HG03354 (cell line): ENCODE measurements at regions not wholly inside any gene's neighbourhood (a gene's known extent, or its start where the extent isn't known, plus 50 kb on each side); places are given as distances from the start of the nearest gene placed in this dataset.

Experiments used
- ATAC-seq: cut with Tn5 transposase; IDR thresholded peaks from one replicate; pipeline ENCODE4 v1.9.1; 2021; ENCODE audit warnings: mild to moderate bottlenecking; ENCODE audit not compliant: unreplicated experiment, poor library complexity, severe bottlenecking

DNA sequence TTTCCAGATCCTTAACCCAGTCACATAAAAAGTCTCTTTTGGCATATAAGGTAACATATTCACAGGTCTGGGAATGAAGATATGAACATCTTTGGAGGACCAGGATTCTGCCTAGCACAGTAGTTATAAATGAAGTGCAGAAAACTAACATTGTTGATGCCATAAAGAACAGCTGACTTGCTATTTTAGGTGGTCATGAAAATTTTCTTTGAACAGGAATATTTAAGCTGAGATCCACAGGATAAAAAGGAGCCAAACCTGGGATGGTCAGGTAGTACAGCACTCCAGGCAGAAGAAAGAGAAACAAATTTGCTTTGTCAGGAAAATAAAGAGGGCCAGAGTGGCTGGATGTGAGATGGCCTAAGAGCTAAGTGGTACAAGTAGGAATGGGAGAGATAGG is 80.0 kb downstream of the CENPW start:
- no peak for ATAC-seq

GRCh38 chr6:126422912-126423311 is 83.0 kb downstream of the CENPW start:
- ATAC-seq = no peak

DNA sequence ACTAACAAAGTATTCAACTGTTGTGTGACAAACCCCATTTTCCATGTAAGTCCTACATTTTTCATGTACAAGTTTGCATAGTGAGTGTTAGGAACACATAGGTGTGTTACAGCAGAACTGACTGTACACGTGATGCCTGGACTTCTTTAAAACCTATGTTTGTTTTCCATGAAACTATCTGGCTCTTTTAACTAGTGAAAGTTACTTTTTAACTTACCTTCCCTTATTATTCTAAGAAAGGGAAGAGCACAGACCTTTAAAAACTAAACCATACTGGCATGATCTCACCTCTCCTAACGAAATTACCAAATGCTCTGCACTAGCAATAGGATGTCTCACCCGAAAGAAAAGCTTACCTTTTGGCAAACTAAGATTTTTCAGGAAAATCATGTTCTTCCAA is 87.8 kb downstream of the CENPW start:
- ATAC-seq = no peak

- no peak for ATAC-seq
These were observed 90.0 kb downstream of the CENPW start for GRCh38 chr6:126429866-126430265.

DNA sequence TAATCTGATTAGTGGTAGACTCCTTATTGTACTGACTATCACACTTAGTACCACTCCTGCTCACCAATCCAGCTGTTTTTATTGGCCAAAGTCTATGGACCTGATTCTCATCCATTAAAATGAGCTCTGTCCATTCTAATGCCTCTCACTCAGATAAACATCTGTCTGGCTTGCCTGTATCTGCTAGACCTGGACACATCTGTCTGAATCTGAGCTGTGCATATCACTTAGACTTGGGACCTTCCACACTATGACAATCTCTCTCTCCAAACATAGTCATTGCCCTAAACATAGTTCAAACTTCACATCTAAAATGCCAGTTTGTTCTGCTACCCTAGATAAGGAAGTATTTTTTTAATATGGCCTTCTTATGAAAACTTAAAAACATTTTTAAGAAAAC is 92.6 kb downstream of the CENPW start:
- no peak for ATAC-seq

DNA sequence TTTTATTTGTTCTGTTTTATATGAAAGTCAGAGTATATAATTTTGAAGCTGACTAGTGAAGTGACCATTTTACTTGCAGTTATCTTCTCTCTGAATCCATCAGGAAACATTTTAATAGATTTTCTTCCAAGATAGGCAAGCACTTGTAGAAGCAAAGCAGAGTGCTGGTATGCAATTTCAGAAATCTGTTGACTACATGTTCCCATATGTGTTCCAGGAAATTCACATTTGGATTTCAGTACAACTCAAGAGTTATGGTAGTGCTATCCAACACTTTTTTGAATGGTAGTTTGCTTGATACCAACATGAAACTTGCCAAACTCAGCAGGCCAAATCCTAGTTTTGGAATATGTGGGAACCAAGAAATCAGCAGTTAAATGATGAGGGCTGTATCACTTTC is 94.0 kb downstream of the CENPW start:
- ATAC-seq = no peak

DNA sequence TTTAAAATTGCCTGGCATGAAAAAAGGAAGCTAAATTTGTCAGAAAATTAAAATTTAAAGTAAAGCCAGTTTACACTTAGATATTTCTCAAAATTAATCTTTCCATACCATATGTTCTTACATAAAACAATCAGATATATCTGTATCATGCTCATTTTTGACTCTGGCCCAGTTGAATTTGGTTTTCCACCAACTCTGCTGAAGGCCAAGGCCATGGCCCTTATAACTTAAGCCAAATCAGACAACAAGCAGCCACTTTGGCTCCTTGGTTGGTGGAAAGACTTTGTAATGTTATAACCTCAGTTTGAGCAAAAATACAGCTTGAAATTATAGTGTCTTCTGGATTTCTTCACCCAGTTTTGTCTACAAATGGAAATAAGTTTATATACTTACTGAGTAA is 97.3 kb downstream of the CENPW start:
- no peak for ATAC-seq

GRCh38 chr6:126439040-126439439 is 99.1 kb downstream of the CENPW start:
- no peak for ATAC-seq

GRCh38 chr6:126440923-126441322 is 101.0 kb downstream of the CENPW start:
- ATAC-seq = no peak

- no peak for ATAC-seq
These were observed 104.9 kb downstream of the CENPW start for GRCh38 chr6:126444659-126445273.

DNA sequence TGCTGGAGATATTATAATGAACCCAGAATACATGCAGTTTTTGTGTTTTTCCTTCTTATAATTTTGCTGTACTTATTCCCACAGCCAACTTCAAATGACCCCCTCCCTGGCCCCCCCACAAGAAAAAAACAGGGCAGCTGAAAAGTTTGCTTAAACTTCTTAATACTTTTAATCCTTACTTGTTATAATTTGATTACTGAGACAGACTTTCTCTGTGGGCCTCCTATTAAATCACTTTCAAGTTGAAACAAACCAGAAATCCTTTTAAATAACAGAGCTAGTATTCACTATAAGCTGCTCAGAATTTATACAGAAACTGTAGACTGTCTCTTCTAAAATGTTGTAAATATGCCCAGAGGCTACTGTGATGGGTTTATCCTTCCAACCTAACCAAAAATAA is 106.3 kb downstream of the CENPW start:
- ATAC-seq = no peak

- ATAC-seq = no peak
These were observed 107.5 kb downstream of the CENPW start for GRCh38 chr6:126447367-126447766.

DNA sequence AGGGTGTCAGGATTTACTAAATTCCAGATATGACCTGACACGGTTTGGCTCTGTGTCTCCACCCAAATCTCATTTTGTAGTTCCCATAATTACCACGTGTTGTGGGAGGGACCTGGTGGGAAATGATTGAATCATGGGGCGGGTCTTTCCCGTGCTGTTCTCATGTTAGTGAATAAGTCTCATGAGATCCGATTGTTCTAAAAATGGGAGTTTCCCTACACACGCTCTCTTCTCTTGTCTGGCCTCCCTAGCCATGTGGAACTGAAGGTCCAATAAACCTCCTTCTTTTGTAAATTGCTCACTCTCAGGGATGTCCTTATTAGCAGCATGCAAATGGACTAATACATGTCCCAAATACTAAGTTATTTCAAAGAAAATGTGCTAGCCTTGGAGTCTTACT is 121.1 kb downstream of the CENPW start:
- no peak for ATAC-seq

- no peak for ATAC-seq
These were observed 124.3 kb downstream of the CENPW start for GRCh38 chr6:126464245-126464644.

GRCh38 chr6:126475449-126475848 is 135.5 kb downstream of the CENPW start:
- no peak for ATAC-seq

DNA sequence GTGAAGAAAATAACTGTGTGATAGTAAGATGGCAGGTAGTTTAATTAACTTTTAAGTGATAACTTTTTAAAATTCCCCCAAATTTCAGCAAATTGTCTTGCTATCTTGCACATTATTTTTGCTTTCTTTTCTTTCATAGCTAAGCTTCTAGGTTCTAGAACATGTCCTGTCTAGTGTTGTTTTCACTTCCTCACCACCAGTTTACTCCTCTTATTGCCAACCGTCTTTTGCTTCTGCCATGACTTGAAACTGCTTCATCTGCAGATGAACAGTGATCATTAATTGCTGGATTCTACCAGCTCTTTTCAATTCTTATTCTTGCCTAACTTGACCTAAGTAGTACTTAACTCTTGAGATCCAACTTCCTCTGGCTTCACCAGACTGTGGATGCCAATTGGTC is 137.8 kb downstream of the CENPW start:
- ATAC-seq = no peak

DNA sequence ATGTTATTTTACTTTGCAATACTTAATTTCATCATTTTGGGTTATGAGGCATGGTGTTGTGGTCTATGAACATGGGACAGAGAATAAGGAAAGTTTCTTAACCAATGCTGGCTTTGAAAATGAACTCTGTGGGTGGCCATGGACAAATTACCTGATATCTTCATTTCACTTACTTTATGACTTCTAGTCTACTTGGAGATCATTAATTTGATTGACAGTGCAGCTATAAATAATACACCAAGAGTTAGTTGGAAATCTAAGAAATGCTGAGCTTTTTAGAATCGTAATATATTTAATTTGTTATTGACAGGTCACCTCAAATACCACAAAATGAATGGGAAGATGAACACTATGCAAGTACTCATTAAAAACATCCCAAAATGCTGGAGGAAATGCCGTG is 140.4 kb downstream of the CENPW start:
- no peak for ATAC-seq

DNA sequence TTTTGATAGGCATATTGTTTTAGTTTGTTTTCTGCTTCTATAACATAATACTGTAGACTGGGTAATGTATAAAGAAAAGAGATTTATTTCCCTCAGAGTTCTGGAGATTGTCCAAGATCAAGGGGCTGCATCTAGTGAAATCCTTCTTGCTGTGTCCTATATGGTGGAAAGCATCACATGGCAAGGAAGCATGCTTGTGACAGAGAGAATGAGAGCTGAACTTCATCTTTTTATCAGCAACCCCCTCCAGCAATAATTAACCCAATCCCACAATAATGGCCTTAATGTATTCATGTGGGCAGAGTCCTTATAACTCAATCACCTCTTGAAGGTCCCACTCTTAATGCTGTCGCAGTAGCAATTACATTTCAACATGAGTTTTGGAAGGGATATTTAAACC is 141.4 kb downstream of the CENPW start:
- no peak for ATAC-seq

- no peak for ATAC-seq
These were observed 164.9 kb downstream of the CENPW start for GRCh38 chr6:126504792-126505191.

GRCh38 chr6:126513198-126513597 is 173.3 kb downstream of the CENPW start:
- no peak for ATAC-seq

GRCh38 chr6:126516411-126516810 is 176.5 kb downstream of the CENPW start:
- no peak for ATAC-seq

- no peak for ATAC-seq
These were observed 185.0 kb downstream of the CENPW start for GRCh38 chr6:126524811-126525326.
